ENCODE measurements at regions not wholly inside any gene's neighbourhood (a gene's known extent, or its start where the extent isn't known, plus 50 kb on each side); places are given as distances from the start of the nearest gene placed in this dataset.

GRCh38 chr2:143873886-143874285 is 646.0 kb downstream of the ZEB2 start:
- Histone ChIP-seq H3K27ac (ENCODE audit: low read depth, low read length) (no peak overlapping the region), H3K27me3 (ENCODE audit: control insufficient read depth, insufficient read depth, low read length) (no peaks in the 10 kb centered on the region)

GRCh38 chr2:143870696-143871095 is 649.2 kb downstream of the ZEB2 start:
- Histone ChIP-seq H3K9me3 (ENCODE audit: control insufficient read depth, insufficient read depth, low read length) (no peaks in the 10 kb centered on the region), H3K4me3 (ENCODE audit: low read depth, low read length) (no peak overlapping the region), H3K27ac (ENCODE audit: low read depth, low read length) (no peak overlapping the region), H3K27me3 (ENCODE audit: control insufficient read depth, insufficient read depth, low read length) (no peaks in the 10 kb centered on the region), H3K4me1 (ENCODE audit: control insufficient read depth, insufficient read depth, low read length) (peaks cover 3% of the 10 kb centered on the region; the same call in 1 of the 2 replicates), H3K36me3 (ENCODE audit: control insufficient read depth, insufficient read depth, low read length) (no peaks in the 10 kb centered on the region), H3K9ac (ENCODE audit: low read depth, low read length) (no peak overlapping the region)

More at GRCh38 chr2:143873886-143874285, 646.0 kb downstream of the ZEB2 start:
- H3K4me3 ChIP-seq (ENCODE audit: low read depth, low read length), result no peak overlapping the region
- H3K4me1 ChIP-seq (ENCODE audit: control insufficient read depth, insufficient read depth, low read length), result peaks cover 34% of the 10 kb centered on the region
- H3K9ac ChIP-seq (ENCODE audit: low read depth, low read length), result no peak overlapping the region
- H3K36me3 ChIP-seq (ENCODE audit: control insufficient read depth, insufficient read depth, low read length), result no peaks in the 10 kb centered on the region
- H3K9me3 ChIP-seq (ENCODE audit: control insufficient read depth, insufficient read depth, low read length), result no peaks in the 10 kb centered on the region

- no peak overlapping the region for H3K4me3 ChIP-seq (ENCODE audit: low read depth, low read length)
- no peak overlapping the region for H3K9ac ChIP-seq (ENCODE audit: low read depth, low read length)
- H3K9me3 ChIP-seq (ENCODE audit: control insufficient read depth, insufficient read depth, low read length), result no peaks in the 10 kb centered on the region
- H3K4me1 ChIP-seq (ENCODE audit: control insufficient read depth, insufficient read depth, low read length), result peaks cover 7% of the 10 kb centered on the region; the same call in 1 of the 2 replicates
- H3K36me3 ChIP-seq (ENCODE audit: control insufficient read depth, insufficient read depth, low read length), result no peaks in the 10 kb centered on the region
- no peaks in the 10 kb centered on the region for H3K27me3 ChIP-seq (ENCODE audit: control insufficient read depth, insufficient read depth, low read length)
- H3K27ac ChIP-seq (ENCODE audit: low read depth, low read length), result no peak overlapping the region
Observed at GRCh38 chr2:143856978-143857377, 662.9 kb downstream of the ZEB2 start.

GRCh38 chr2:143852759-143853158 is 667.2 kb downstream of the ZEB2 start:
- H3K27me3 ChIP-seq (ENCODE audit: control insufficient read depth, insufficient read depth, low read length), result no peaks in the 10 kb centered on the region
- H3K9me3 ChIP-seq (ENCODE audit: control insufficient read depth, insufficient read depth, low read length), result no peaks in the 10 kb centered on the region
- H3K9ac ChIP-seq (ENCODE audit: low read depth, low read length), result no peak overlapping the region
- no peaks in the 10 kb centered on the region for H3K36me3 ChIP-seq (ENCODE audit: control insufficient read depth, insufficient read depth, low read length)
- no peak overlapping the region for H3K4me3 ChIP-seq (ENCODE audit: low read depth, low read length)
- peaks cover 17% of the 10 kb centered on the region for H3K4me1 ChIP-seq (ENCODE audit: control insufficient read depth, insufficient read depth, low read length)
- no peak overlapping the region for H3K27ac ChIP-seq (ENCODE audit: low read depth, low read length)

- Histone ChIP-seq H3K27me3 (ENCODE audit: control insufficient read depth, insufficient read depth, low read length) (no peaks in the 10 kb centered on the region), H3K9ac (ENCODE audit: low read depth, low read length) (no peak overlapping the region), H3K4me3 (ENCODE audit: low read depth, low read length) (no peak overlapping the region), H3K4me1 (ENCODE audit: control insufficient read depth, insufficient read depth, low read length) (peaks cover 17% of the 10 kb centered on the region), H3K27ac (ENCODE audit: low read depth, low read length) (no peak overlapping the region), H3K9me3 (ENCODE audit: control insufficient read depth, insufficient read depth, low read length) (no peaks in the 10 kb centered on the region), H3K36me3 (ENCODE audit: control insufficient read depth, insufficient read depth, low read length) (no peaks in the 10 kb centered on the region)
Observed at GRCh38 chr2:143850084-143850483, 669.8 kb downstream of the ZEB2 start.

GRCh38 chr2:143847257-143847656 is 672.7 kb downstream of the ZEB2 start:
- Histone ChIP-seq H3K9me3 (ENCODE audit: control insufficient read depth, insufficient read depth, low read length) (no peaks in the 10 kb centered on the region), H3K36me3 (ENCODE audit: control insufficient read depth, insufficient read depth, low read length) (no peaks in the 10 kb centered on the region), H3K27ac (ENCODE audit: low read depth, low read length) (no peak overlapping the region), H3K4me1 (ENCODE audit: control insufficient read depth, insufficient read depth, low read length) (peaks cover 9% of the 10 kb centered on the region; the same call in 1 of the 2 replicates), H3K9ac (ENCODE audit: low read depth, low read length) (no peak overlapping the region), H3K4me3 (ENCODE audit: low read depth, low read length) (no peak overlapping the region), H3K27me3 (ENCODE audit: control insufficient read depth, insufficient read depth, low read length) (no peaks in the 10 kb centered on the region)

GRCh38 chr2:143844986-143845385 is 674.9 kb downstream of the ZEB2 start:
- Histone ChIP-seq H3K9ac (ENCODE audit: low read depth, low read length) (no peak overlapping the region), H3K9me3 (ENCODE audit: control insufficient read depth, insufficient read depth, low read length) (no peaks in the 10 kb centered on the region), H3K4me1 (ENCODE audit: control insufficient read depth, insufficient read depth, low read length) (peaks cover 6% of the 10 kb centered on the region; the same call in 1 of the 2 replicates), H3K4me3 (ENCODE audit: low read depth, low read length) (no peak overlapping the region), H3K36me3 (ENCODE audit: control insufficient read depth, insufficient read depth, low read length) (no peaks in the 10 kb centered on the region), H3K27ac (ENCODE audit: low read depth, low read length) (no peak overlapping the region), H3K27me3 (ENCODE audit: control insufficient read depth, insufficient read depth, low read length) (no peaks in the 10 kb centered on the region)

- no peak overlapping the region for H3K4me3 ChIP-seq (ENCODE audit: low read depth, low read length)
- no peak overlapping the region for H3K9ac ChIP-seq (ENCODE audit: low read depth, low read length)
- no peaks in the 10 kb centered on the region for H3K9me3 ChIP-seq (ENCODE audit: control insufficient read depth, insufficient read depth, low read length)
Observed at GRCh38 chr2:143843686-143844085, 676.2 kb downstream of the ZEB2 start.

GRCh38 chr2:143842836-143843235 is 677.1 kb downstream of the ZEB2 start:
- Histone ChIP-seq H3K4me3 (ENCODE audit: low read depth, low read length) (no peak overlapping the region), H3K4me1 (ENCODE audit: control insufficient read depth, insufficient read depth, low read length) (no peaks in the 10 kb centered on the region), H3K9ac (ENCODE audit: low read depth, low read length) (no peak overlapping the region), H3K27me3 (ENCODE audit: control insufficient read depth, insufficient read depth, low read length) (no peaks in the 10 kb centered on the region), H3K9me3 (ENCODE audit: control insufficient read depth, insufficient read depth, low read length) (no peaks in the 10 kb centered on the region), H3K36me3 (ENCODE audit: control insufficient read depth, insufficient read depth, low read length) (no peaks in the 10 kb centered on the region), H3K27ac (ENCODE audit: low read depth, low read length) (no peak overlapping the region)

More at GRCh38 chr2:143843686-143844085, 676.2 kb downstream of the ZEB2 start:
- Histone ChIP-seq H3K36me3 (ENCODE audit: control insufficient read depth, insufficient read depth, low read length) (no peaks in the 10 kb centered on the region), H3K27me3 (ENCODE audit: control insufficient read depth, insufficient read depth, low read length) (no peaks in the 10 kb centered on the region), H3K4me1 (ENCODE audit: control insufficient read depth, insufficient read depth, low read length) (no peaks in the 10 kb centered on the region), H3K27ac (ENCODE audit: low read depth, low read length) (no peak overlapping the region)

GRCh38 chr2:143841935-143842334 is 678.0 kb downstream of the ZEB2 start:
- no peaks in the 10 kb centered on the region for H3K4me1 ChIP-seq (ENCODE audit: control insufficient read depth, insufficient read depth, low read length)
- H3K27ac ChIP-seq (ENCODE audit: low read depth, low read length), result no peak overlapping the region
- no peak overlapping the region for H3K4me3 ChIP-seq (ENCODE audit: low read depth, low read length)
- H3K27me3 ChIP-seq (ENCODE audit: control insufficient read depth, insufficient read depth, low read length), result no peaks in the 10 kb centered on the region
- no peaks in the 10 kb centered on the region for H3K9me3 ChIP-seq (ENCODE audit: control insufficient read depth, insufficient read depth, low read length)
- H3K36me3 ChIP-seq (ENCODE audit: control insufficient read depth, insufficient read depth, low read length), result no peaks in the 10 kb centered on the region
- H3K9ac ChIP-seq (ENCODE audit: low read depth, low read length), result no peak overlapping the region

- H3K4me3 ChIP-seq (ENCODE audit: low read depth, low read length), result no peak overlapping the region
Observed at GRCh38 chr2:143840601-143841000, 679.3 kb downstream of the ZEB2 start.

GRCh38 chr2:143840194-143840593 is 679.7 kb downstream of the ZEB2 start:
- Histone ChIP-seq H3K9ac (ENCODE audit: low read depth, low read length) (no peak overlapping the region), H3K9me3 (ENCODE audit: control insufficient read depth, insufficient read depth, low read length) (no peaks in the 10 kb centered on the region), H3K27ac (ENCODE audit: low read depth, low read length) (no peak overlapping the region), H3K4me1 (ENCODE audit: control insufficient read depth, insufficient read depth, low read length) (no peaks in the 10 kb centered on the region), H3K27me3 (ENCODE audit: control insufficient read depth, insufficient read depth, low read length) (no peaks in the 10 kb centered on the region), H3K4me3 (ENCODE audit: low read depth, low read length) (no peak overlapping the region), H3K36me3 (ENCODE audit: control insufficient read depth, insufficient read depth, low read length) (no peaks in the 10 kb centered on the region)

More at GRCh38 chr2:143840601-143841000, 679.3 kb downstream of the ZEB2 start:
- Histone ChIP-seq H3K27ac (ENCODE audit: low read depth, low read length) (no peak overlapping the region), H3K4me1 (ENCODE audit: control insufficient read depth, insufficient read depth, low read length) (no peaks in the 10 kb centered on the region), H3K27me3 (ENCODE audit: control insufficient read depth, insufficient read depth, low read length) (no peaks in the 10 kb centered on the region), H3K36me3 (ENCODE audit: control insufficient read depth, insufficient read depth, low read length) (no peaks in the 10 kb centered on the region), H3K9ac (ENCODE audit: low read depth, low read length) (no peak overlapping the region), H3K9me3 (ENCODE audit: control insufficient read depth, insufficient read depth, low read length) (no peaks in the 10 kb centered on the region)

Measured in HUES48 (cell line).